ENCODE measurements at regions not wholly inside any gene's neighbourhood (a gene's known extent, or its start where the extent isn't known, plus 50 kb on each side); places are given as distances from the start of the nearest gene placed in this dataset.

- Histone ChIP-seq H3K36me3 (no peaks in the 10 kb centered on the region), H3K27ac (no peak overlapping the region), H3K4me3 (no peak overlapping the region), H3K9me3 (no peaks in the 10 kb centered on the region), H3K27me3 (no peaks in the 10 kb centered on the region), H3K4me1 (no peaks in the 10 kb centered on the region)
- intact Hi-C loops (cut with DNase I; ENCODE audit: low total_unique reads) = no loop called here
- no peak for DNase-seq
- TF ChIP-seq CTCF (IDR thresholded peaks at IDR 0.05) = no peak
- no peak for TF ChIP-seq POLR2A (IDR thresholded peaks at IDR 0.05)
Measured at GRCh38 chr16:85261204-85261603, 148.9 kb upstream of the CIBAR2 start.

- intact Hi-C loops (cut with DNase I; ENCODE audit: low total_unique reads) = no loop called here
- Histone ChIP-seq H3K4me1 (no peaks in the 10 kb centered on the region), H3K27ac (no peak overlapping the region), H3K27me3 (no peaks in the 10 kb centered on the region), H3K9me3 (no peaks in the 10 kb centered on the region), H3K4me3 (no peak overlapping the region), H3K36me3 (no peaks in the 10 kb centered on the region)
- DNase-seq = no peak
- TF ChIP-seq CTCF (IDR thresholded peaks at IDR 0.05) = no peak
- no peak for TF ChIP-seq POLR2A (IDR thresholded peaks at IDR 0.05)
Measured at GRCh38 chr16:85261657-85262557, 149.6 kb upstream of the CIBAR2 start.

- H3K36me3 ChIP-seq = no peaks in the 10 kb centered on the region
- no peaks in the 10 kb centered on the region for H3K9me3 ChIP-seq
- intact Hi-C loops (cut with DNase I; ENCODE audit: low total_unique reads) = no loop called here
- no peaks in the 10 kb centered on the region for H3K4me1 ChIP-seq
- H3K4me3 ChIP-seq = no peak overlapping the region
- no peaks in the 10 kb centered on the region for H3K27me3 ChIP-seq
- TF ChIP-seq POLR2A (IDR thresholded peaks at IDR 0.05) (no peak), CTCF (IDR thresholded peaks at IDR 0.05) (no peak)
- DNase-seq = no peak
- H3K27ac ChIP-seq = no peak overlapping the region
Measured at GRCh38 chr16:85262558-85263238, 150.4 kb upstream of the CIBAR2 start.

- Histone ChIP-seq H3K9me3 (no peaks in the 10 kb centered on the region), H3K27me3 (no peaks in the 10 kb centered on the region), H3K36me3 (no peaks in the 10 kb centered on the region), H3K4me1 (no peaks in the 10 kb centered on the region), H3K27ac (no peak overlapping the region), H3K4me3 (no peak overlapping the region)
- intact Hi-C loops (cut with DNase I; ENCODE audit: low total_unique reads) = no loop called here
- TF ChIP-seq POLR2A (IDR thresholded peaks at IDR 0.05) = no peak
- no peak for TF ChIP-seq CTCF (IDR thresholded peaks at IDR 0.05)
- no peak for DNase-seq
Measured at GRCh38 chr16:85263239-85263585, 150.9 kb upstream of the CIBAR2 start.

GRCh38 chr16:85264752-85265151 is 152.5 kb upstream of the CIBAR2 start:
- Histone ChIP-seq H3K36me3 (no peaks in the 10 kb centered on the region), H3K9me3 (no peaks in the 10 kb centered on the region), H3K4me1 (no peaks in the 10 kb centered on the region), H3K4me3 (no peak overlapping the region), H3K27me3 (no peaks in the 10 kb centered on the region), H3K27ac (no peak overlapping the region)
- no peak for DNase-seq
- intact Hi-C loops (cut with DNase I; ENCODE audit: low total_unique reads) = no loop called here
- TF ChIP-seq POLR2A (IDR thresholded peaks at IDR 0.05) = no peak
- no peak for TF ChIP-seq CTCF (IDR thresholded peaks at IDR 0.05)

All from uterus (tissue), 3 donors.